ENCODE measurements at regions not wholly inside any gene's neighbourhood (a gene's known extent, or its start where the extent isn't known, plus 50 kb on each side); places are given as distances from the start of the nearest gene placed in this dataset.
"Not testable (repeated sequence)": the region's sequence is repeated elsewhere in the genome, so short reads cannot be mapped to it uniquely, and the experiment has no call there.

DNA sequence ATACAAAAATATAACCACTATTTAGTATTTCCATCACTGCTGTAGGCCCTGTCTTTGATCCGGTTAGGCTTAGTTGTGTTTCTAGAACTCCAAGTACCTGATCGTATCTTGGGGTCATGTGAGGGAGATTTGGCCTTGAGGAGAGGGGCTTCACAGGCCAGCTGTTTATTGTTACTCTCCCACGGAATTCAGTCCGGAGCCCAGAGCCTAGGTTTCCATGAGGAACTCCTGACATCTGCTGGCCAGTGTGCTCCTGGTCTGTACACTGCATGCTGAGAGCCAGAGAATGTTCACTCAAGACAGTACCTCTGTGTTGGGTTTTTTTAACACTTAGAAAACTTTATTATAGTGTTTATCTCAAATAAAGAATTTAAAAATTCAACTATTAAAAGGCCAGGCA is 341.0 kb upstream of the TMEM132C start:
- peak; percentile 69 for DNase-seq (ENCODE audit: low read depth, low spot score)

DNA sequence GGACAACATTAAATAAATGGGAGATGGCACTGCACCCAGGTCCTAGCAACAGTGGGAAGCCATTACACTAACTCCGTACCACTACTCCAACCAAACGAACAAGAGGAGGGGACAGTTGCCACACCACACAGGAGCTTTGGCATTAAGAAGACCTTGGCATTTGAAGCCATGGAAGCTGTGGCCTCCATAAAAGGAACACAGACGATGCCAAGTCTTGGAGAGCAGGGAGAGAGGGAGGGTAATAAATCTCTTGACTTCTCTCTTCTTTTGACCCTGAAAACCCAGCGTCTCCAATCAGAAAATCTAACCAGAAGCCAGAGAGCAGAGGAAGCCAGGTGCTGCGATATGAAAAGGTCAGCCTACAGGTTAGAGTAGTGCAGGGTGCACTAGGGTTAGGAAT is 338.8 kb upstream of the TMEM132C start:
- DNase-seq (ENCODE audit: low read depth, low spot score) = no peak

DNA sequence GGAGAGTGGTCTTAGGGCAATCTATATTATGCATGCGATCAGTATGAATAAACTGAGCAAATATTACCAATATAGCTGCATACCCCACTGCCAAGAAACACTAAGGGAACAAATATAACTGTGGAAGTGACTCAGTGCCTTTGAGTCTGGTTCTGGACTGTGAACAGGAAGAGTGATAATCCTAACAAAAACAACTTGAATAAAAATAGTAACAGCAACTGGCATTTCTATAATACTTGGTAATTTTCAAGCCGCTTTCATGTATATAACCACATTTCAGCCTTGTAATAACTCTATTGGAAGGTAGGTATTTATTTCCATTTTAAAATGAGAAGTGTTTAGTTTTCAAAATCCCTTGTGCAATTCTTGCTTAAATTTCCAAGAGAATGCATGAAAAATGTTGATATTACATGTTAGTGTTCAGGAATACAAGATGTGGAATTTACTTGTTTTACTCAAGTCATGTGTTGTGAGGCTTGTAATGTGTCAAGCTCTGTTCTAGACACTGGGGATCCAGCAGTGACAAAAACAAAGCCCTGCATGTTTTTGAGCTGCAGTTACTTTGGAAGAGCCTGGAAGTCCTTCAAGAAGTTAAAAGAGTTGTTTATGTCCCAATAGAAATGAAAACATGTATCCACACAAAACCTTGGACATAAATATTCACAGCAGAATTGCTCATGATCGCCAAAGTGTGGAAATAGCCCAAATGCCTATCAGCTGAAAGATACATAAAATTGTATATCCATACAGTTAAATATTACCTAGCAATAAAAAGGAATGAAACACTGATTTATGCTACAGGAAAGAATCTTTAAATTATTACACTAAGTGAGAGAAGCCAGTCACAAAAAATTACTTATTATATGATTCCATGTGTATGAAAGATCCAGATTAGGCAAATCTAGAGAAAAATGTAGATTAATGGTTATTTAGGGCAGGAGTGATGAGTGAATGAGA is 338.1 kb upstream of the TMEM132C start:
- DNase-seq (ENCODE audit: low read depth, low spot score) = peak; percentile 35

- no peak for DNase-seq (ENCODE audit: low read depth, low spot score)
Measured at GRCh38 chr12:127930122-127930521, 336.8 kb upstream of the TMEM132C start.

DNA sequence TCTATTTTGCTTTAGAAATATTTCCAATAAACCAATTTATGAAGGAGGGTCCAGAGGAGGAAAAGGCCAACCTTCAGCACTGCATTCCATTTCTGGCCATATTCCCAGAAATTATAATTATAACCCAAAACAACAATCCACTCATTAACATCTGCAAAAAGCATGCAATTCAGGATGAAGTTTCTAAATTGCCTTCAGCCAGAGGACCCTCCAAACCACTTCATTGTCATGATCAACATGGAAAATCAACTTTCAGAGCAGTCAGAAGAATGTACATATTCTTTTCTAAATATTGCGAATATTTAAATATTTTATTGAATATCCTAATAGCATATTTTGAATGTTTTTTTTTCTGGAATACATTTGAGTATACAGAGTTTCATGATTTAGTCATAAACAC is 332.6 kb upstream of the TMEM132C start:
- no peak for DNase-seq (ENCODE audit: low read depth, low spot score)

- no peak for DNase-seq (ENCODE audit: low read depth, low spot score)
Measured at GRCh38 chr12:127936463-127936862, 330.5 kb upstream of the TMEM132C start.

DNA sequence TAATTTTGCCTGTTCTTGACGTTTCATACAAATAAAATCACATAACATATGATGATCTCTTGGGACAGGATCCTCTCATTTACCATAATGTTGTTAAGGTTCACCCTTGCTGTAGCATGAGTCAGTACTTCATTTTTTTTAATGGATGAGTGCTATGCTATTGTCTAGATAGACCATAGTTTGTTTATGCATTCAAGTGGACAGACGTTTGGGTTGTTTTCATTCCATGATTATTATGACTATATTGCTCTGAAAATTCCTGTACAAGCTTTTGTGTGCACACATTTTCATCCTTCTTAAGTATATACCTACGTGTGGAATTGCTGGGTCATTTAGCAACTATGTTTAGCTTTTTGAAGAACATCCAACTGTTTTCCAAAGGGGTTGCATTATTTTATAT is 325.6 kb upstream of the TMEM132C start:
- DNase-seq (ENCODE audit: low read depth, low spot score) = no peak

- DNase-seq (ENCODE audit: low read depth, low spot score) = no peak
Measured at GRCh38 chr12:127942981-127943380, 324.0 kb upstream of the TMEM132C start.

GRCh38 chr12:127943481-127944210 is 323.3 kb upstream of the TMEM132C start:
- DNase-seq (ENCODE audit: low read depth, low spot score) = no peak

DNA sequence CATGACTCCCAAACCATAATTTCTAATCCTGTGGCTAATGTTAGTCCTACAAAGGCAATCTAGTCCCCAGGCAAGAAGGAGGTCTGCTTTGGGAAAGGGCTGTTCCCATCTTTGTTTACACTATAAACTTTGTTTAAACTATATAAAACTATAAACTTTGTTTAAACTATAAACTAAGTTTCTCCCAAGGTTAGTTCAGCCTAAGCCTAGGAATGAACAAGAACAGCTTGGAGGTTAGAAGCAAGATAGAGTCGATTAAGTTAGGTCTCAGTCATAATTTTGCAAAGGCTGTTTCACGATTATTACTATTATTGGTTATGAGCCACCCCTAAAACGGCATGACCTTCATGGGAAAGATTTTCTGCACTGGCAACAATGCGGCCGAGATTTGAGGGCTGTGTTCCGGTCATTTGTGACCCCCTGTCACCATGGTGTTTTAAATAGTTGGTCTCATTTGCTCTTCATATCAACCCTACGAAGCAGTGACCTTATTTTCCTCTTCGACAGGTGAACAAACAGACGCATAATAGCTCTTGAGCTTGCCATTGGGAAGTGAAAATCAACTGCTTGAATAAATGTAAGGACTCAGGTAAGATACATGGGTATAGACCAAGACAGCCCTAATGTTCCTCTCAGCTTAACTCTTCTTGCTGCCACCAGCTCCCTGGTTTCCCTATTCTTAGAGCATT is 322.6 kb upstream of the TMEM132C start:
- DNase-seq (ENCODE audit: low read depth, low spot score) = no peak

DNA sequence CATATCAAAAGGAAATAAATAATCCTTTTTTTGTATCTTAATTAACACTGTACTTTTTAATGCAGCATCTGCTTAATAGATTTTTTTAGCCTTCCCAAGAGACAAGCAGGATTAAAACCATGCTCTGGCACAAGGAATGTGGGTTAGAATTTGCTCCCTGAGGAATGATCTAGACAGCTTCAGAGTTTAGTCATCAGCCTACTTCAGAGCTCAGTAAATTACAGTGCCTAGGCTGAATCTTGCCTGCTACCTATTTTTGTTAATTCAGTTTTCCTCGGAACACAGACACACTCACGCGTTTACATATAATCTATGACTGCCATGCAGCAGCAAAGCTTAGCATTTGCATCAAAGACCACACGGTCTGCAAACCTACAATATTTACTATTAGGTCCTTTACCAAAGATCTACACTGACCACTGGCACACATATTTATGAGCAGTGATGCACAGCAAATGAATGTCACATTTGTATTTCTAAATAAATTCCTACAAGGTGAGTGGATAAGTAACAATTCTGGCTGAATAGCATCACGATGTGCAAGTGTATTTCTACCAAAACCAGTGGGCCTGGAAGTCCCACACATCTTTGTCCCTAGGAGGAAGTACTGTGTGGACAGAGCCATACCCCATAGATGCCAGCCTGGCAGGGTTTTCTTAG is 309.8 kb upstream of the TMEM132C start:
- peak; percentile 55 for DNase-seq (ENCODE audit: low read depth, low spot score)

GRCh38 chr12:127962303-127962702 is 304.7 kb upstream of the TMEM132C start:
- no peak for DNase-seq (ENCODE audit: low read depth, low spot score)

GRCh38 chr12:127963933-127964332 is 303.0 kb upstream of the TMEM132C start:
- no peak for DNase-seq (ENCODE audit: low read depth, low spot score)

DNA sequence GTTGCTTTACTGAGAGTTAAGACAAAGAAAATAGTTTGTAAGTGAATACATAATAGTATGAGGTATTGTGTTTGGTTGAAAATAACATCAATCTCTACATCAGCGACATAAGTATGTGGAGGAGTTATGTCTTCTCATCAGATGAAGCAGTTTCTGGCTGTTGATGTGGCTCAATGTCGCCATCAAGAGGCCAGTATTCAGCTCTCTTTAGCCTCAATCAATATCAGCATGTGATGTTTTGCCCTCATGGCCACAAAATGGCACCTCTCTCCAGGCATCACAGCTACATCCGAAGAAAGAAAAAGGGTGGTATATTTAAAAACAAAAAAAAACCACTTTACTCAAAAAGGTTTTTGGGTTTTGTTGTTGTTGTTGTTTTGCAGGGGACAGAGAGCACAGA is 302.3 kb upstream of the TMEM132C start:
- peak; percentile 25 for DNase-seq (ENCODE audit: low read depth, low spot score)

GRCh38 chr12:127966331-127966730 is 300.6 kb upstream of the TMEM132C start:
- no peak for DNase-seq (ENCODE audit: low read depth, low spot score)

GRCh38 chr12:127970491-127970890 is 296.5 kb upstream of the TMEM132C start:
- DNase-seq (ENCODE audit: low read depth, low spot score) = no peak

DNA sequence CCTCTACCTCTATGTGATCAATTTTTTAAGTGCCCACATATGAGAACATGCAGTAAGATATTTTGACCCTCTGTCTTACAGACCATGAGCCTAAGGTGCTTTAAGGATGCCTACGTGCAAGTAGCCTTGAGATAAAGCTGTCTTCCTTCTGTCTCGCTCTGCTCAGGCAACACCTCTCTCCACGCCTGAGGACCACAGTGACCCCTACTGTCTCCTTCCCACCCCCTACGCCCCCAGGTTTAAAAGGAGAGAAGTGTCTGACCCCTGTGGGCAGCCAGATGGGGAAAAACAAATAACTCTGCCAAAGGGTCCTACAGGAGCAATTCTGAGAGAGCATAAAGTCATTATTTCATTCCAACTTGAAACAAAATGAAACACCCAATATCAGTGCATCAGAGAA is 286.4 kb upstream of the TMEM132C start:
- DNase-seq (ENCODE audit: low read depth, low spot score) = no peak

DNA sequence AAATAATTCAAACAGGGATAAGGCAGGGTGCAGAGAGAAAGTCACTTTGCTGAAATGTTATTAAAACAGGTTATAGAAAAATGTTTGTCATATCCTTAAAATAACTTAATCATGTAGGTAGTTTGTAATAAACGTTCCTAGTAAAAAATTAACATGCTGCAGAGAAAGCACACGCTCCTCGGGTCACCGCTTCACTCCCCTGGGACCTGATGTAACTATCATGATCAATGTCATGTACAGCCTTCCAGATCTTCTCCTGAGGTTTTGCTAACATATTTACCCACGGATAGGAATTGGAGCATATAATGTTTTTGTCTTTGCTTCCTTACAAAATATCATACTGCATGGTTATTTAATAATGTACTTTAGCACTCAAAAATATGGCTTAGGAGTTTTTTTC is 285.1 kb upstream of the TMEM132C start:
- no peak for DNase-seq (ENCODE audit: low read depth, low spot score)

DNA sequence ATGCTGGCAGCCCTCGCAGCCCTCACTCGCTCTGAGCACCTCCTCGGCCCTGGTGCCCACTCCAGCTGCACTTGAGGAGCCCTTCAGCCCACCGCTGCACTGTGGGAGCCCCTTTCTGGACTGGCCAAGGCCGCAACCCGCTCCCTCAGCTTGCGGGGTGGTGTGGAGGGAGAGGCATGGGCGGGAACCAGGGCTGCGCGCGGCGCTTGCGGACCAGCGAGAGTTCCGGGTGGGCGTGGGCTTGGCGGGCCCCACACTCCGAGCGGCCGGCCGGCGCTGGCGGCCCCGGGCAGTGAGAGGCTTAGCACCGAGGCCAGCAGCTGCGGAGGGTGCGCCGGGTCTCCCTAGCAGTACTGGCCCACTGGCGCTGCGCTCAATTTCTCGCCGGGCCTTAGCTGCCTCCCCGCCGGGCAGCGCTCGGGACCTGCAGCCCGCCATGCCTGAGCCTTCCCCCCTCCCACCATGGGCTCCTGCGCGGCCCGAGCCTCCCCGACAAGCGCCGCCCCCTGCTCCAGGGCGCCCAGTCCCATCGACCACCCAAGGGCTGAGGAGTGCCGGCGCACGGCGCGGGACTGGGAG is 283.7 kb upstream of the TMEM132C start:
- DNase-seq (ENCODE audit: low read depth, low spot score) = not testable (repeated sequence)

GRCh38 chr12:127984386-127985055 is 282.4 kb upstream of the TMEM132C start:
- no peak for DNase-seq (ENCODE audit: low read depth, low spot score)
